GM12878 (cell line): ENCODE measurements at regions not wholly inside any gene's neighbourhood (a gene's known extent, or its start where the extent isn't known, plus 50 kb on each side); places are given as distances from the start of the nearest gene placed in this dataset.

ENCODE experiments used
- ATAC-seq: fragments of 200-7000 bp; cut with Tn5 transposase; 3 replicates; pipeline ENCODE4 v1.9.1; 2020; ENCODE audit warnings: mild to moderate bottlenecking, moderate library complexity
- BruUV-seq: library from RNA; stranded (reverse); fragments of 400-500 nt; replicated peaks from 2 replicates; lab custom pipeline; 2021; lab: Mats Ljungman, UMichigan
- CTCF ChIA-PET: fragments of 300-600 bp; sonication (Branson Sonifier 250); formaldehyde crosslinking; extraction: SDS; loops from one replicate; lab custom pipeline; 2021; ENCODE audit warnings: inconsistent platforms; lab: Yijun Ruan, JAX
- POLR2A ChIA-PET: fragments of 350-600 bp; formaldehyde crosslinking; extraction: SDS; loops from one replicate; lab custom pipeline; 2021; ENCODE audit warnings: inconsistent platforms; lab: Charles Lee
- RAD21 ChIA-PET: fragments of 300-600 bp; sonication (Branson Sonifier 250); formaldehyde crosslinking; loops from one replicate; lab custom pipeline; 2023; ENCODE audit warnings: antibody characterized with exemption; ENCODE audit not compliant: unreplicated experiment; lab: Charles Lee
- SMC1A ChIA-PET: fragments of 300-600 bp; sonication (Branson Sonifier 250); formaldehyde crosslinking; loops from one replicate; lab custom pipeline; 2023; ENCODE audit not compliant: unreplicated experiment, uncharacterized antibody; lab: Charles Lee
- DNase-seq: peaks from one replicate; pipeline ENCODE4 v3.0.0-alpha.2; 2011; ENCODE audit warnings: low read depth, low spot score
- FAIRE-seq: peaks from 3 replicates; lab custom pipeline; 2011; peaks lifted over from hg19 to GRCh38; lab: Jason Lieb, UNC
- H2AFZ ChIP-seq: 2 replicates; pipeline ENCODE4 v1.6.0; 2011; ENCODE audit warnings: low read depth, low read length, control low read depth; ENCODE audit not compliant: control insufficient read depth
- H3K27ac ChIP-seq: 2 replicates; pipeline ENCODE4 v1.5.1; 2011; ENCODE audit warnings: control low read depth; ENCODE audit not compliant: control insufficient read depth, insufficient read depth
- H3K27me3 ChIP-seq, 2 experiments: replicated peaks in 1 of 2; 2 replicates each; pipeline versions ENCODE4 v1.6.0 to v1.6.1; 2011; ENCODE audit warnings: low read length in 1 of 2; ENCODE audit not compliant: control insufficient read depth in 2 of 2, insufficient read depth in 2 of 2
- H3K36me3 ChIP-seq, 2 experiments: 2 replicates each; pipeline ENCODE4 v1.5.1; 2011; ENCODE audit warnings: low read length in 1 of 2; ENCODE audit not compliant: control insufficient read depth in 2 of 2, insufficient read depth in 2 of 2
- H3K4me1 ChIP-seq: 2 replicates; pipeline ENCODE4 v1.6.1; 2011; ENCODE audit warnings: mild to moderate bottlenecking, low read length, moderate library complexity, mixed read lengths; ENCODE audit not compliant: control insufficient read depth, insufficient read depth
- H3K4me2 ChIP-seq: 2 replicates; pipeline ENCODE4 v1.6.0; 2011; ENCODE audit warnings: control low read depth; ENCODE audit not compliant: control insufficient read depth, insufficient read depth
- H3K4me3 ChIP-seq: fragments of 200-600 bp; sonication (generic); 2 replicates; pipeline ENCODE4 v1.5.1; 2016
- H3K79me2 ChIP-seq: 2 replicates; pipeline ENCODE4 v1.6.0; 2011; ENCODE audit warnings: low read length; ENCODE audit not compliant: control insufficient read depth, insufficient read depth
- H3K9ac ChIP-seq: 2 replicates; pipeline ENCODE4 v1.8.0; 2011; ENCODE audit warnings: low read length, control low read depth, mixed read lengths; ENCODE audit not compliant: control insufficient read depth, insufficient read depth
- H3K9me3 ChIP-seq: replicated peaks from 3 replicates; pipeline ENCODE4 v1.5.1; 2011; ENCODE audit warnings: mild to moderate bottlenecking, low read length; ENCODE audit not compliant: control insufficient read depth, insufficient read depth
- H4K20me1 ChIP-seq: 2 replicates; pipeline ENCODE4 v1.6.0; 2011; ENCODE audit not compliant: control insufficient read depth, insufficient read depth
- EP300 ChIP-seq, 2 experiments: fragments of 150-350 bp in 1 of 2; IDR thresholded peaks; 2 replicates each; pipeline ENCODE4 v1.6.1; 2011 to 2012; ENCODE audit warnings: low read depth in 2 of 2, low read length in 2 of 2, borderline replicate concordance in 1 of 2, improper control_type of control experiment in 1 of 2, inconsistent platforms in 1 of 2; ENCODE audit not compliant: control insufficient read depth in 1 of 2
- IKZF2 ChIP-seq, 2 experiments: fragments of 450-650 bp; IDR thresholded peaks; 2 replicates each; pipeline ENCODE4 v1.6.1; 2017; ENCODE audit warnings: mild to moderate bottlenecking in 2 of 2, moderate library complexity in 2 of 2
- JUND ChIP-seq: IDR thresholded peaks from 2 replicates; pipeline ENCODE4 v1.6.1; 2012; ENCODE audit warnings: low read depth, mild to moderate bottlenecking, low read length, improper control_type of control experiment, moderate library complexity
- LARP7 ChIP-seq: fragments of 450-650 bp; IDR thresholded peaks from 2 replicates; pipeline ENCODE4 v1.6.1; 2017; ENCODE audit warnings: mild to moderate bottlenecking
- MYC ChIP-seq: IDR thresholded peaks from 2 replicates; pipeline ENCODE4 v1.6.1; 2011; ENCODE audit warnings: mild to moderate bottlenecking, low read length, moderate library complexity, inconsistent platforms; ENCODE audit not compliant: insufficient read depth, insufficient replicate concordance, insufficient read length, severe bottlenecking
- NFYA ChIP-seq: IDR thresholded peaks from 2 replicates; pipeline ENCODE4 v1.6.1; 2011; ENCODE audit warnings: low read depth, mild to moderate bottlenecking, low read length, improper control_type of control experiment, borderline replicate concordance
- SREBF2 ChIP-seq: IDR thresholded peaks from 2 replicates; pipeline ENCODE4 v1.6.1; 2012; ENCODE audit warnings: mild to moderate bottlenecking, low read length
- STAT3 ChIP-seq: IDR thresholded peaks from 2 replicates; pipeline ENCODE4 v1.6.1; 2011; ENCODE audit warnings: low read depth, low read length, improper control_type of control experiment
- TARDBP ChIP-seq: IDR thresholded peaks from 2 replicates; pipeline ENCODE4 v1.6.1; 2016; ENCODE audit warnings: borderline replicate concordance
- TCF7 ChIP-seq: IDR thresholded peaks from 2 replicates; pipeline ENCODE4 v1.6.1; 2014; ENCODE audit warnings: antibody characterized with exemption, borderline replicate concordance
- ZBED1 ChIP-seq: IDR thresholded peaks from 2 replicates; pipeline ENCODE4 v1.6.1; 2016; ENCODE audit warnings: borderline replicate concordance
- WGBS: methylation state at CpG from one replicate; pipeline ENCODE4 v1.1.6; 2016; ENCODE audit warnings: low lambda C conversion rate; ENCODE audit not compliant: insufficient replicate concordance, insufficient coverage; ENCODE audit errors: missing lambda C conversion rate; 5-methylcytosine and 5-hydroxymethylcytosine counted together
- in situ Hi-C: fragments of 300-500 bp; cut with MboI; formaldehyde crosslinking; loops from 9 replicates; pipeline ENCODE4 v1.14.3; 2018; ENCODE audit warnings: mixed read lengths
- intact Hi-C: fragments of 100-400 bp; cut with micrococcal nuclease; formaldehyde crosslinking; loops from one replicate; pipeline ENCODE4 v1.14.2; 2022; ENCODE audit not compliant: unreplicated experiment
- TF ChIP-seq, protein P1 (sequence below): IDR thresholded peaks from 2 replicates; pipeline ENCODE4 v1.6.1; 2012; ENCODE audit warnings: mild to moderate bottlenecking, low read depth, low read length
- TF ChIP-seq, protein P2 (sequence below): fragments of 450-650 bp; IDR thresholded peaks from 2 replicates; pipeline ENCODE4 v1.6.1; 2017; ENCODE audit warnings: mild to moderate bottlenecking, moderate library complexity
- TF ChIP-seq, protein P3 (sequence below): fragments of 450-650 bp; IDR thresholded peaks from 2 replicates; pipeline ENCODE4 v1.6.1; 2016; ENCODE audit warnings: mild to moderate bottlenecking

DNA sequence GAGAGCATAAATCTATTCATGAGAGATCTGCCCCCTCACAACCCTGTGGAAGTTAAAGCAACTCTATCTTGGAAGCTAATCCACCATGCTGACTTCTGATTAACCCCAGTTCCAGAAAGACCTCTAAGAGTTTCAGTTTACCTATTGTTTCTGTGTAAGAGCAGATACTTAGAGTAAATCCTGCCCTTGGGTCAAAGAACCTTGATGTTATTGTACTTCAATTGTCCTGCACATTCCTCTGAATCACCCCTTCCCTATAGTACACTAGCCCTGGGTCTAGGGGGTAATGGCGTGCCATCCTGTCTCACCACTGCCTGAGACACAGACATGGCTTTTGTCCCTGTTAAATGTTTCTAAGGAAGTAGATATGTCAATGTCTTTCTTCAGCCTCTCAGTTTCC lies 138.6 kb downstream of the CAAP1 start:
- Histone ChIP-seq H3K27ac (no peak overlapping the region), H3K36me3 (no peaks in the 10 kb centered on the region), H3K9ac (no peak overlapping the region), H3K79me2 (no peaks in the 10 kb centered on the region), H2AFZ (no peak overlapping the region), H3K4me3 (no peak overlapping the region), H3K27me3 (no peaks in the 10 kb centered on the region), H3K4me2 (no peak overlapping the region), H4K20me1 (no peaks in the 10 kb centered on the region), H3K9me3 (no peaks in the 10 kb centered on the region; the same call in 2 of the 3 replicates), H3K4me1 (no peaks in the 10 kb centered on the region)
- RAD21 ChIA-PET = no interaction called here
- intact Hi-C loops (no loop called here), in situ Hi-C loops (no loop called here)
- POLR2A ChIA-PET = no interaction called here
- BruUV-seq = no TSS peak
- CTCF ChIA-PET = no interaction called here
- SMC1A ChIA-PET = interaction anchor here (1.2 kb wide), 1 partner anchor 27 kb away, joined by 3 read pairs; no protein-coding TSS in a partner anchor
- DNase-seq = no peak
- TF ChIP-seq JUND (no peak), STAT3 (no peak), EP300 (IDR thresholded peaks at IDR 0.05; ENCODE audit: borderline replicate concordance in 1 of 2, control insufficient read depth in 1 of 2, low read depth in 2 of 2, low read length in 2 of 2) (no peak), ZBED1 (no peak), NFYA (no peak), SREBF2 (no peak), MYC (no peak), TARDBP (no peak), TCF7 (no peak), LARP7 (no peak), IKZF2 (IDR thresholded peaks at IDR 0.05) (no peak)
- TF ChIP-seq, protein P1, sequence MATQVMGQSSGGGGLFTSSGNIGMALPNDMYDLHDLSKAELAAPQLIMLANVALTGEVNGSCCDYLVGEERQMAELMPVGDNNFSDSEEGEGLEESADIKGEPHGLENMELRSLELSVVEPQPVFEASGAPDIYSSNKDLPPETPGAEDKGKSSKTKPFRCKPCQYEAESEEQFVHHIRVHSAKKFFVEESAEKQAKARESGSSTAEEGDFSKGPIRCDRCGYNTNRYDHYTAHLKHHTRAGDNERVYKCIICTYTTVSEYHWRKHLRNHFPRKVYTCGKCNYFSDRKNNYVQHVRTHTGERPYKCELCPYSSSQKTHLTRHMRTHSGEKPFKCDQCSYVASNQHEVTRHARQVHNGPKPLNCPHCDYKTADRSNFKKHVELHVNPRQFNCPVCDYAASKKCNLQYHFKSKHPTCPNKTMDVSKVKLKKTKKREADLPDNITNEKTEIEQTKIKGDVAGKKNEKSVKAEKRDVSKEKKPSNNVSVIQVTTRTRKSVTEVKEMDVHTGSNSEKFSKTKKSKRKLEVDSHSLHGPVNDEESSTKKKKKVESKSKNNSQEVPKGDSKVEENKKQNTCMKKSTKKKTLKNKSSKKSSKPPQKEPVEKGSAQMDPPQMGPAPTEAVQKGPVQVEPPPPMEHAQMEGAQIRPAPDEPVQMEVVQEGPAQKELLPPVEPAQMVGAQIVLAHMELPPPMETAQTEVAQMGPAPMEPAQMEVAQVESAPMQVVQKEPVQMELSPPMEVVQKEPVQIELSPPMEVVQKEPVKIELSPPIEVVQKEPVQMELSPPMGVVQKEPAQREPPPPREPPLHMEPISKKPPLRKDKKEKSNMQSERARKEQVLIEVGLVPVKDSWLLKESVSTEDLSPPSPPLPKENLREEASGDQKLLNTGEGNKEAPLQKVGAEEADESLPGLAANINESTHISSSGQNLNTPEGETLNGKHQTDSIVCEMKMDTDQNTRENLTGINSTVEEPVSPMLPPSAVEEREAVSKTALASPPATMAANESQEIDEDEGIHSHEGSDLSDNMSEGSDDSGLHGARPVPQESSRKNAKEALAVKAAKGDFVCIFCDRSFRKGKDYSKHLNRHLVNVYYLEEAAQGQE = no peak
- TF ChIP-seq, protein P2, sequence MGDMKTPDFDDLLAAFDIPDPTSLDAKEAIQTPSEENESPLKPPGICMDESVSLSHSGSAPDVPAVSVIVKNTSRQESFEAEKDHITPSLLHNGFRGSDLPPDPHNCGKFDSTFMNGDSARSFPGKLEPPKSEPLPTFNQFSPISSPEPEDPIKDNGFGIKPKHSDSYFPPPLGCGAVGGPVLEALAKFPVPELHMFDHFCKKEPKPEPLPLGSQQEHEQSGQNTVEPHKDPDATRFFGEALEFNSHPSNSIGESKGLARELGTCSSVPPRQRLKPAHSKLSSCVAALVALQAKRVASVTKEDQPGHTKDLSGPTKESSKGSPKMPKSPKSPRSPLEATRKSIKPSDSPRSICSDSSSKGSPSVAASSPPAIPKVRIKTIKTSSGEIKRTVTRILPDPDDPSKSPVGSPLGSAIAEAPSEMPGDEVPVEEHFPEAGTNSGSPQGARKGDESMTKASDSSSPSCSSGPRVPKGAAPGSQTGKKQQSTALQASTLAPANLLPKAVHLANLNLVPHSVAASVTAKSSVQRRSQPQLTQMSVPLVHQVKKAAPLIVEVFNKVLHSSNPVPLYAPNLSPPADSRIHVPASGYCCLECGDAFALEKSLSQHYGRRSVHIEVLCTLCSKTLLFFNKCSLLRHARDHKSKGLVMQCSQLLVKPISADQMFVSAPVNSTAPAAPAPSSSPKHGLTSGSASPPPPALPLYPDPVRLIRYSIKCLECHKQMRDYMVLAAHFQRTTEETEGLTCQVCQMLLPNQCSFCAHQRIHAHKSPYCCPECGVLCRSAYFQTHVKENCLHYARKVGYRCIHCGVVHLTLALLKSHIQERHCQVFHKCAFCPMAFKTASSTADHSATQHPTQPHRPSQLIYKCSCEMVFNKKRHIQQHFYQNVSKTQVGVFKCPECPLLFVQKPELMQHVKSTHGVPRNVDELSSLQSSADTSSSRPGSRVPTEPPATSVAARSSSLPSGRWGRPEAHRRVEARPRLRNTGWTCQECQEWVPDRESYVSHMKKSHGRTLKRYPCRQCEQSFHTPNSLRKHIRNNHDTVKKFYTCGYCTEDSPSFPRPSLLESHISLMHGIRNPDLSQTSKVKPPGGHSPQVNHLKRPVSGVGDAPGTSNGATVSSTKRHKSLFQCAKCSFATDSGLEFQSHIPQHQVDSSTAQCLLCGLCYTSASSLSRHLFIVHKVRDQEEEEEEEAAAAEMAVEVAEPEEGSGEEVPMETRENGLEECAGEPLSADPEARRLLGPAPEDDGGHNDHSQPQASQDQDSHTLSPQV = no peak
- TF ChIP-seq, protein P3, sequence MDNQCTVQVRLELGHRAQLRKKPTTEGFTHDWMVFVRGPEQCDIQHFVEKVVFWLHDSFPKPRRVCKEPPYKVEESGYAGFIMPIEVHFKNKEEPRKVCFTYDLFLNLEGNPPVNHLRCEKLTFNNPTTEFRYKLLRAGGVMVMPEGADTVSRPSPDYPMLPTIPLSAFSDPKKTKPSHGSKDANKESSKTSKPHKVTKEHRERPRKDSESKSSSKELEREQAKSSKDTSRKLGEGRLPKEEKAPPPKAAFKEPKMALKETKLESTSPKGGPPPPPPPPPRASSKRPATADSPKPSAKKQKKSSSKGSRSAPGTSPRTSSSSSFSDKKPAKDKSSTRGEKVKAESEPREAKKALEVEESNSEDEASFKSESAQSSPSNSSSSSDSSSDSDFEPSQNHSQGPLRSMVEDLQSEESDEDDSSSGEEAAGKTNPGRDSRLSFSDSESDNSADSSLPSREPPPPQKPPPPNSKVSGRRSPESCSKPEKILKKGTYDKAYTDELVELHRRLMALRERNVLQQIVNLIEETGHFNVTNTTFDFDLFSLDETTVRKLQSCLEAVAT = no peak
- no peak for FAIRE-seq
- WGBS = 91% methylated on average over 1 of the region's 1 CpG
- no peak for ATAC-seq
